ENCODE measurements at regions not wholly inside any gene's neighbourhood (a gene's known extent, or its start where the extent isn't known, plus 50 kb on each side); places are given as distances from the start of the nearest gene placed in this dataset.

DNA sequence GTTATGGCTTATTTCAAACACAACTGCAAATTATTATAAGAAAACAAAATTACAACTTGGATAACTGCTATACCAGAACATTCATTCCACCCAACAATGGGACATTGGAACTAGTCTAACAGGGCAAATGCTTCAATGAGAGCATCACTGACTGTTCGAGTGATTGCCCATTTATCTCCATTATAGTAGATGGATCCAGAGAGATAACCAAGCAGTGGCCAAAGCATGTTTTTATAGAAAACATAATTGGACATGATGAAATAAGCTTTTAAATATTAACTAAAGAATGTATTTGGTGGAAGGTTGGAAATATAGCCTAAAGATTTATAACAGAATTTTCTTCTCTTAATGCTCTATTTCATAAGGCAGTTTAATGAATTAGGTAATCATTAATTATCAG lies 634.8 kb downstream of the NUP35 start (continued):
- TF ChIP-seq SMARCA5 (IDR thresholded peaks at IDR 0.05) (no peak), ZNF311 (CRISPR knock-in tag; IDR thresholded peaks at IDR 0.05) (no peak), FOXJ2 (tag; IDR thresholded peaks at IDR 0.05) (no peak), ZNF165 (CRISPR knock-in tag; IDR thresholded peaks at IDR 0.05; ENCODE audit: borderline replicate concordance) (no peak), ZNF785 (CRISPR knock-in tag; IDR thresholded peaks at IDR 0.05) (no peak), DNMT1 (IDR thresholded peaks at IDR 0.05) (no peak)

DNA sequence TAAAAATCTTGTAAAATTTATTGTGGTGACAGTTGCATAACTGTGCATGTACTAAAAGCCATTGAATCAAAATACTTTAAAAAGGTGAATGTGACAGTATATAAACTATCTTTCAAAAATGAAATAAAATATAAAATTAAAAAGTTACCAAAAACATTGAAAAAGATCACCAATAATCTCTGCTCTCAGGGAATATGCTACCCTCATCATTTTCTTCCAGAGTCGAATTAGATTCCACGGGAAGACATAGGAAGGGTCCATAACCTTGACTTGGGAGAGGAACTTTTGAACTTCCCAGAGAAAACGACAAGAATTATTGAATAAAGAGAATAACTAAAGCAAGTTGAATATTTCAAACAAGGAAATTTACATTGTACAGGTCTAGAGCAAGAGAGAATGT lies 649.5 kb downstream of the NUP35 start:
- FAIRE-seq (no peak), DNase-seq (ENCODE audit: extremely low read depth in 1 of 4, low spot score in 3 of 4) (no peak), ATAC-seq (no peak)
- no TSS peak for BruUV-seq (replicated peaks)
- Histone ChIP-seq H4K20me1 (replicated peaks; ENCODE audit: control insufficient read depth, insufficient read depth, low read length) (no peaks in the 10 kb centered on the region), H3K4me3 (no peak overlapping the region), H3K9me1 (ENCODE audit: control insufficient read depth, insufficient read depth, low read length) (no peaks in the 10 kb centered on the region), H3K4me2 (ENCODE audit: insufficient read depth, low read length) (no peak overlapping the region), H3K36me3 (ENCODE audit: control insufficient read depth, insufficient read depth, low read length) (no peaks in the 10 kb centered on the region), H3K9ac (ENCODE audit: insufficient read depth in 1 of 2, low read depth in 2 of 2, low read length in 2 of 2) (no peak overlapping the region), H2AFZ (ENCODE audit: low read depth, low read length) (no peak overlapping the region), H3K4me1 (replicated peaks in 1 of 2; ENCODE audit: control insufficient read depth in 2 of 2, insufficient read depth in 2 of 2, low read length in 2 of 2) (no peaks in the 10 kb centered on the region), H3K9me3 (replicated peaks; ENCODE audit: control insufficient read depth, insufficient read depth, low read depth, low read length) (no peaks in the 10 kb centered on the region), H3K27ac (ENCODE audit: extremely low read depth, low read depth, low read length) (no peak overlapping the region), H3K79me2 (ENCODE audit: control insufficient read depth, insufficient read depth, low read length) (no peaks in the 10 kb centered on the region), H3K27me3 (ENCODE audit: control insufficient read depth in 2 of 2, insufficient read depth in 2 of 2, low read length in 2 of 2) (no peaks in the 10 kb centered on the region)
- ChIA-PET CTCF (ENCODE audit: low intra/inter-chr PET ratio) (no interaction called here), POLR2A (no interaction called here)
- TF ChIP-seq MEF2A (IDR thresholded peaks at IDR 0.05; ENCODE audit: control insufficient read depth, low read depth, low read length) (no peak), CCAR2 (IDR thresholded peaks at IDR 0.05; ENCODE audit: low read depth, low read length) (no peak), MCM5 (IDR thresholded peaks at IDR 0.05; ENCODE audit: low read depth) (no peak), SRSF7 (optimal IDR thresholded peaks at IDR 0.05; ENCODE audit: low read depth, low read length) (no peak), POLR2G (IDR thresholded peaks at IDR 0.05; ENCODE audit: low read depth, low read length) (no peak), CSDE1 (IDR thresholded peaks at IDR 0.05) (no peak), MEIS2 (IDR thresholded peaks at IDR 0.05; ENCODE audit: partially characterized antibody) (no peak), ESRRB (CRISPR knock-in tag; IDR thresholded peaks at IDR 0.05; ENCODE audit: borderline replicate concordance) (no peak), HDAC3 (IDR thresholded peaks at IDR 0.05; ENCODE audit: borderline replicate concordance, partially characterized antibody) (no peak), NCOA4 (IDR thresholded peaks at IDR 0.05; ENCODE audit: partially characterized antibody) (no peak), FOSL1 (tag; conservative IDR thresholded peaks at IDR 0.05) (no peak), ZSCAN29 (IDR thresholded peaks at IDR 0.05) (no peak), THRAP3 (IDR thresholded peaks at IDR 0.05; ENCODE audit: borderline replicate concordance) (no peak), ELF2 (CRISPR knock-in tag; IDR thresholded peaks at IDR 0.05) (no peak)
- TF ChIP-seq, protein P1, sequence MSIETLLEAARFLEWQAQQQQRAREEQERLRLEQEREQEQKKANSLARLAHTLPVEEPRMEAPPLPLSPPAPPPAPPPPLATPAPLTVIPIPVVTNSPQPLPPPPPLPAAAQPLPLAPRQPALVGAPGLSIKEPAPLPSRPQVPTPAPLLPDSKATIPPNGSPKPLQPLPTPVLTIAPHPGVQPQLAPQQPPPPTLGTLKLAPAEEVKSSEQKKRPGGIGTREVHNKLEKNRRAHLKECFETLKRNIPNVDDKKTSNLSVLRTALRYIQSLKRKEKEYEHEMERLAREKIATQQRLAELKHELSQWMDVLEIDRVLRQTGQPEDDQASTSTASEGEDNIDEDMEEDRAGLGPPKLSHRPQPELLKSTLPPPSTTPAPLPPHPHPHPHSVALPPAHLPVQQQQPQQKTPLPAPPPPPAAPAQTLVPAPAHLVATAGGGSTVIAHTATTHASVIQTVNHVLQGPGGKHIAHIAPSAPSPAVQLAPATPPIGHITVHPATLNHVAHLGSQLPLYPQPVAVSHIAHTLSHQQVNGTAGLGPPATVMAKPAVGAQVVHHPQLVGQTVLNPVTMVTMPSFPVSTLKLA (conservative IDR thresholded peaks at IDR 0.05) = no peak
- TF ChIP-seq, protein P2, sequence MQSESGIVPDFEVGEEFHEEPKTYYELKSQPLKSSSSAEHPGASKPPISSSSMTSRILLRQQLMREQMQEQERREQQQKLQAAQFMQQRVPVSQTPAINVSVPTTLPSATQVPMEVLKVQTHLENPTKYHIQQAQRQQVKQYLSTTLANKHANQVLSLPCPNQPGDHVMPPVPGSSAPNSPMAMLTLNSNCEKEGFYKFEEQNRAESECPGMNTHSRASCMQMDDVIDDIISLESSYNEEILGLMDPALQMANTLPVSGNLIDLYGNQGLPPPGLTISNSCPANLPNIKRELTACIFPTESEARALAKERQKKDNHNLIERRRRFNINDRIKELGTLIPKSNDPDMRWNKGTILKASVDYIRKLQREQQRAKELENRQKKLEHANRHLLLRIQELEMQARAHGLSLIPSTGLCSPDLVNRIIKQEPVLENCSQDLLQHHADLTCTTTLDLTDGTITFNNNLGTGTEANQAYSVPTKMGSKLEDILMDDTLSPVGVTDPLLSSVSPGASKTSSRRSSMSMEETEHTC (IDR thresholded peaks at IDR 0.05) = no peak
- in situ Hi-C loops (cut with MboI) = no loop called here
- intact Hi-C loops (cut with micrococcal nuclease) = no loop called here
- 2% methylated on average over 3 of the region's 3 CpGs for WGBS (ENCODE audit: insufficient coverage, low coverage, missing lambda C conversion rate)
